Spinal cord (tissue), 9 donors: ENCODE measurements at regions not wholly inside any gene's neighbourhood (a gene's known extent, or its start where the extent isn't known, plus 50 kb on each side); places are given as distances from the start of the nearest gene placed in this dataset.
"Not testable (repeated sequence)": the region's sequence is repeated elsewhere in the genome, so short reads cannot be mapped to it uniquely, and the experiment has no call there.

Experiments used
- DNase-seq, 6 donors: peaks; one replicate each; pipeline versions ENCODE4 v3.0.0 to v3.0.0-alpha.2; 2013 to 2015; ENCODE audit warnings: low spot score in 6 of 6, low read depth in 4 of 6
- H3K27ac ChIP-seq: one replicate; pipeline ENCODE4 v1.5.1; 2013; ENCODE audit warnings: low read depth, low read length, control low read depth
- H3K27me3 ChIP-seq: one replicate; pipeline ENCODE4 v1.6.1; 2013; ENCODE audit warnings: low read length; ENCODE audit not compliant: control insufficient read depth, insufficient read depth
- H3K36me3 ChIP-seq: one replicate; pipeline ENCODE4 v1.6.1; 2013; ENCODE audit warnings: low read length; ENCODE audit not compliant: control insufficient read depth, insufficient read depth
- H3K4me1 ChIP-seq: one replicate; pipeline ENCODE4 v1.6.1; 2013; ENCODE audit warnings: low read length; ENCODE audit not compliant: control insufficient read depth, insufficient read depth
- H3K4me3 ChIP-seq: one replicate; pipeline ENCODE4 v1.5.1; 2013; ENCODE audit warnings: low read depth, low read length, control low read depth
- H3K9me3 ChIP-seq: one replicate; pipeline ENCODE4 v1.6.1; 2013; ENCODE audit warnings: low read length; ENCODE audit not compliant: control insufficient read depth, insufficient read depth
- WGBS: methylation state at CpG from one replicate; pipeline ENCODE4 v1.1.5; 2013; ENCODE audit warnings: missing lambda C conversion rate; ENCODE audit not compliant: insufficient coverage; 5-methylcytosine and 5-hydroxymethylcytosine counted together
- donor health status: healthy.

DNA sequence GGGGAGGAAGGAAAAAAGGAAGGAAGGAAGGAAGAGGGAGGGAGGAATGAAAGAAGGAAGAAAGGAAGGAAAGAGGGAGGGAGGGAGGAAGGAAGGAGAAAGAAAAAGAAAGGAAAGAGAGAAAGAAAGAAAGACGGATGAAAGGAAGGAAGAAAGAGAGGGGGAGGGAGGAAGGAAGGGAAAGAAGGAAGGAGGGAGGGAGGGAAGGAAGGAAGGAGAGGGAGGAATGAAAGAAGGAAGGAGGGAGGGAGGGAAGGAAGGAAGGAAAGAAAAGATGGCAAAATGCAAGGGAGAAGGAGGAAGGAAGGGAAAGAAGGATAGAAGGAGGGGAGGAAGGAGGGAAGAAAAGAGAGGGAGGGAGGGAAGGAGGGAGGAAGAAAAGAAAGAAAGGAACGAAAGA is 257.3 kb upstream of the C16orf82 start:
- no peak for DNase-seq
- no peaks in the 10 kb centered on the region for H3K27me3 ChIP-seq
- H3K9me3 ChIP-seq, result no peaks in the 10 kb centered on the region
- no peak overlapping the region for H3K4me3 ChIP-seq
- WGBS, result 46% methylated on average over 1 of the region's 2 CpGs
- no peaks in the 10 kb centered on the region for H3K36me3 ChIP-seq
- H3K27ac ChIP-seq, result no peak overlapping the region
- no peaks in the 10 kb centered on the region for H3K4me1 ChIP-seq

GRCh38 chr16:26816266-26816665 is 250.5 kb upstream of the C16orf82 start:
- WGBS, result 87% methylated on average over 6 of the region's 7 CpGs
- H3K27ac ChIP-seq, result no peak overlapping the region

DNA sequence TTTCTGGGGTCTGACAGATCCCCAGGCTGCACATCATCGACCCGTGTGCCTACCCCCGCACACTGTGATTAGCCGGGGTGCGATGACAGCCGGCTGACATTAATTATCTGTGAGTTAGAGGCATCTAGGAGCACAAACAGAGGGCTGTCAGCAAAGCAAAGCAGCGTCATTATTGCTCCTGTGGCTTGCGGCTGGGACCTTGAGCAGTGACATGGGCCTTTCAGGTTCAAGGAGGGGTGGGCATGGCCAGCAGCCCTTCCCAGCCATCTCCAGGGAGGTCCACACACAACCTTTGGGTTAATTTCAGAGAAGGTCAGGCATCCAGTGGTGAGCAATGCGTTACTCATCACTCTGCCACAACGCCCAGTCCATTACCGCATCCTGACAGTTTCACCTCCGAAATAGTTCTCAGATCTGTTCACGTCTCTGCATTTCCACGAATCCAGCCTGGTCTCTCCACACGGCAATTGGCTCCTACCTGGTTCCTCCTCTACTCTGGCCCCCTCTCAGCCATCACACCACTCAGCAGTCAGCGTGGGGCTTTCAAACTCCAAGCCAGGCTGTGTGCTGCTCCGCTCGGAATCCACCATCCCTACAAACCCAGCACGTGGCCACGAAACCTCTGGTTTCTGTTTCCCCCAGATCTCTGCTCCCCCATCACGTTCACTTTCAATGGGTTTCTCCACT is 249.7 kb upstream of the C16orf82 start:
- DNase-seq, result no peak
- Histone ChIP-seq H3K4me1 (no peaks in the 10 kb centered on the region), H3K9me3 (no peaks in the 10 kb centered on the region), H3K4me3 (no peak overlapping the region), H3K27me3 (no peaks in the 10 kb centered on the region), H3K36me3 (no peaks in the 10 kb centered on the region), H3K27ac (no peak overlapping the region)
- WGBS, result 82% methylated on average over 21 of the region's 21 CpGs

More at GRCh38 chr16:26816266-26816665, 250.5 kb upstream of the C16orf82 start:
- Histone ChIP-seq H3K4me1 (no peaks in the 10 kb centered on the region), H3K4me3 (no peak overlapping the region), H3K9me3 (no peaks in the 10 kb centered on the region), H3K36me3 (no peaks in the 10 kb centered on the region), H3K27me3 (no peaks in the 10 kb centered on the region)
- DNase-seq, result no peak

GRCh38 chr16:26818393-26818792 is 248.3 kb upstream of the C16orf82 start:
- WGBS, result no CpG with 5 or more reads among the region's 2 CpGs
- no peaks in the 10 kb centered on the region for H3K9me3 ChIP-seq
- no peak for DNase-seq
- H3K36me3 ChIP-seq, result no peaks in the 10 kb centered on the region
- H3K27ac ChIP-seq, result no peak overlapping the region
- H3K4me3 ChIP-seq, result no peak overlapping the region
- no peaks in the 10 kb centered on the region for H3K27me3 ChIP-seq
- H3K4me1 ChIP-seq, result no peaks in the 10 kb centered on the region

- no peak overlapping the region for H3K4me3 ChIP-seq
- no peak for DNase-seq
- H3K36me3 ChIP-seq, result no peaks in the 10 kb centered on the region
- H3K4me1 ChIP-seq, result peaks cover 3% of the 10 kb centered on the region
- H3K9me3 ChIP-seq, result no peaks in the 10 kb centered on the region
- H3K27ac ChIP-seq, result no peak overlapping the region
- 81% methylated on average over 7 of the region's 9 CpGs for whole genome bisulfite sequencing
- H3K27me3 ChIP-seq, result no peaks in the 10 kb centered on the region
Measured at GRCh38 chr16:26824469-26824868, 242.3 kb upstream of the C16orf82 start.

DNA sequence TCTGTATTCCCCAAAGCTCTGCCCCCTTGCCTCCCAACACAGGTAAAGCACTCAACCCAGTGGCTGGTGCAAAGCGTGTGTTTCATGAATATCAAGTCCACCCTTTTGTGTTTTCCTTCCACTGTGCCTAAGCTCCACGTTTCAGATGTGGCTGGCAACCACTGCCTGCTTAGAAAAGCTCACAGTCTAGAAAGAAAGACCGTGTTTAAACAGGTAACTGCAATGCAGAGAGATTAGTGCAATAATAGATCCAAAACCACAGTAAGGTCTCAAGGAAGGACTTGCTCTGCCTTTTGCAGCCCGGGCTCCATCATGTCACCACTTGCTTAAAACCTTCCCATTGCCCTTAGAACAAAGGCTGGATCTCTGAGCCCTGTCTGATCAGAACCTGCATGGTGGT is 240.2 kb upstream of the C16orf82 start:
- no peaks in the 10 kb centered on the region for H3K36me3 ChIP-seq
- WGBS, result 63% methylated on average over 2 of the region's 4 CpGs
- H3K4me1 ChIP-seq, result peaks cover 3% of the 10 kb centered on the region
- no peak overlapping the region for H3K4me3 ChIP-seq
- DNase-seq, result no peak
- no peaks in the 10 kb centered on the region for H3K9me3 ChIP-seq
- H3K27ac ChIP-seq, result no peak overlapping the region
- no peaks in the 10 kb centered on the region for H3K27me3 ChIP-seq

DNA sequence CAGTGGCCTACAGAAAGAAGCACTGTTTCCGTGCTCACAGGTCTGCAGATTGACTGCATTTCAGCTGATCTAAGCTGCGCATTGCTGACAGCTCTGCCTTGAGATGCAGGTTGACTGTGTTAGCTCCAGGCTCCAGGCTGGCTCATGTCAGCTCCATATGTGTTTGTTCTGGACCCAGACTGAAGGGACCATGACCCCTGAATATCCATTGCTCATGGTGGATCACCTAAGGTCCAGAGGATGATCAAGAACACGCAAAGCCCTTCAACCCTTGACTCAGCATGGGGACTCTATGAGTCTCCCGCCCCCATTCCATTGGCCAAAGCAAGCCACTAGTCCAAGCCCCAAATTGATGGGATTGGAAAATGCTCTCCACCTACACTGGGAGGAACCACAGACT is 239.3 kb upstream of the C16orf82 start:
- Histone ChIP-seq H3K4me3 (no peak overlapping the region), H3K36me3 (no peaks in the 10 kb centered on the region), H3K4me1 (peaks cover 3% of the 10 kb centered on the region), H3K27ac (no peak overlapping the region), H3K27me3 (no peaks in the 10 kb centered on the region), H3K9me3 (no peaks in the 10 kb centered on the region)
- 91% methylated on average over 3 of the region's 4 CpGs for WGBS
- DNase-seq, result no peak

DNA sequence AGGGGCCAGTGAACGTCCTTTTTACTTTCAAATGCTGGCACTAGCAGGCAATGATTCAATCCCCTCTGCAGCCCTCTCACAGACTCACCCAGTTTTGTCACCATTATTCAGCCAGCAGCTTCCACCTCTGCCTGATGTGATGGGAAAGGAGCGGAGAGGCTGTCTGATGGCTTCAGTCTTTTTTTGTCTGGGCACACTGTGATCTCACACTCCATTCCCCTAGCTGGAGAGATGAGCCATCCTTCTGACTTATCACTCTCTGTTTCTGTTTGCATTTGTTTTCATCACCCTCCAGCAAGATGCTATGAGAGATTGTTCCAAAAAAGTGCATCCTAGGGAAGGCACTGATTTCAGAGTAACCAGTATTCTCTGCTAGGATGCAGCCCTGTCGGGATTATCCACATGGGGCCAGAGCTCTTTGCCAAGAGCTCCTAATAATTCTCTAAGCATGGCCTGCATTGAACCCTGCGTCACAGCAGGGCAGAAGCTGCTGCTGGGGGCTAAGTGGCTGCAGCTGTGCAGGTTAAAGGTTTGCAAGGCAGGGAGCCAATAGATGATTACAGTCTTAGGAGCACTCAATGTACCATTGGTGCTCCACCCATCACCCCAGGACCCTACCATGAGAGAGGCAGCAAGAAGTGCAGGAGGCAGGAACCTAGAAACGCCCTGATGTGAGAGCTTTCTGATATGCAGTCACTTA is 236.1 kb upstream of the C16orf82 start:
- H3K4me3 ChIP-seq, result no peak overlapping the region
- no peaks in the 10 kb centered on the region for H3K27me3 ChIP-seq
- DNase-seq, result peak in 2 of 6 donors; percentile 72 to 77
- H3K27ac ChIP-seq, result no peak overlapping the region
- no peaks in the 10 kb centered on the region for H3K4me1 ChIP-seq
- H3K9me3 ChIP-seq, result no peaks in the 10 kb centered on the region
- H3K36me3 ChIP-seq, result no peaks in the 10 kb centered on the region
- 35% methylated on average over 3 of the region's 5 CpGs for WGBS

DNA sequence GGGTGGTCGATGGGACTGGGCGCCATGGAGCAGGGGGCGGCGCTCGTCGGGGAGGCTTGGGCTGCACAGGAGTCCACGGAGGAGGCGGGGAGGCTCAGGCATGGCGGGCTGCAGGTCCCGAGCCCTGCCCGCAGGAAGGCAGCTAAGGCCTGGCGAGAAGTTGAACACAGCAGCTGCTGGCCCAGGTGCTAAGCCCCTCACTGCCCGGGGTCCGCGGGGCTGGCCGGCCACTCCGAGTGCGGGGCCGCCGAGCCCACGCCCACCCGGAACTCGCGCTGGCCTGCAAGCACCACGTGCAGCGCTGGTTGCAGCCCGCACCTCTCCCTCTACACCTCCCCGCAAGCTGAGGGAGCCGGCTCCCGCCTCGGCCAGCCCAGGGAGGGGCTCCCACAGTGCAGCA is 230.6 kb upstream of the C16orf82 start:
- not testable (repeated sequence) for H3K27ac ChIP-seq, DNase-seq, H3K4me1 ChIP-seq, H3K4me3 ChIP-seq, H3K36me3 ChIP-seq, H3K27me3 ChIP-seq, H3K9me3 ChIP-seq
- 92% methylated on average over 28 of the region's 31 CpGs for WGBS

- 94% methylated on average over 2 of the region's 6 CpGs for WGBS
- H3K27ac ChIP-seq, result no peak overlapping the region
- no peaks in the 10 kb centered on the region for H3K36me3 ChIP-seq
- no peaks in the 10 kb centered on the region for H3K9me3 ChIP-seq
- H3K27me3 ChIP-seq, result no peaks in the 10 kb centered on the region
- H3K4me1 ChIP-seq, result no peaks in the 10 kb centered on the region
- no peak for DNase-seq
- H3K4me3 ChIP-seq, result no peak overlapping the region
Measured at GRCh38 chr16:26838931-26839330, 227.8 kb upstream of the C16orf82 start.
